Stimulated activated CD8-positive, alpha-beta memory T cell treated with anti-CD3 and anti-CD28 coated beads, Interleukin-15, amount 100 ng/mL, for 48 hours (primary cell): ENCODE measurements at regions not wholly inside any gene's neighbourhood (a gene's known extent, or its start where the extent isn't known, plus 50 kb on each side); places are given as distances from the start of the nearest gene placed in this dataset.

Source experiments
- DNase-seq, 2 donors: peaks; one replicate each; pipeline ENCODE4 v3.0.0-alpha.2; 2020; ENCODE audit warnings: low read depth in 2 of 2

DNA sequence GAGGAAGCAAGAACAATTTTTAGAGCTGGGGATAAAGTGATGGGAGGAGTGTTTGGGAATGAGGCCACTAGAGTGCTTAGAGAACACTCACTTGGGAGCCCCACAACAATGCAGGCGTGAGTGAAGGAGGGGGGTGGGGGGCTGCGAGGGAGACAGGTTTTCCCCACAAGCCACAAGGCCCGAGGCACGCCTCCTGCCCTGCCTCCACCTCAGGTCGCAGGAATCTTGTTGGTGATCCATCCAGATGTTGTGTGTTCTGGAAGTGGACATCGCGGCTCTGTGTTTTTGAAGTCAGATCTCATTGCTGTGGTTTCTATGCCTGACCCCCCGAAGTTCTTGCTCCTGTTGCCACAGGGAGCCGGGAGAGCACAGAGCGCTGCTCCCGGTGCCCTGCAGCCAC is 178.0 kb upstream of the BMPER start:
- no peak for DNase-seq

DNA sequence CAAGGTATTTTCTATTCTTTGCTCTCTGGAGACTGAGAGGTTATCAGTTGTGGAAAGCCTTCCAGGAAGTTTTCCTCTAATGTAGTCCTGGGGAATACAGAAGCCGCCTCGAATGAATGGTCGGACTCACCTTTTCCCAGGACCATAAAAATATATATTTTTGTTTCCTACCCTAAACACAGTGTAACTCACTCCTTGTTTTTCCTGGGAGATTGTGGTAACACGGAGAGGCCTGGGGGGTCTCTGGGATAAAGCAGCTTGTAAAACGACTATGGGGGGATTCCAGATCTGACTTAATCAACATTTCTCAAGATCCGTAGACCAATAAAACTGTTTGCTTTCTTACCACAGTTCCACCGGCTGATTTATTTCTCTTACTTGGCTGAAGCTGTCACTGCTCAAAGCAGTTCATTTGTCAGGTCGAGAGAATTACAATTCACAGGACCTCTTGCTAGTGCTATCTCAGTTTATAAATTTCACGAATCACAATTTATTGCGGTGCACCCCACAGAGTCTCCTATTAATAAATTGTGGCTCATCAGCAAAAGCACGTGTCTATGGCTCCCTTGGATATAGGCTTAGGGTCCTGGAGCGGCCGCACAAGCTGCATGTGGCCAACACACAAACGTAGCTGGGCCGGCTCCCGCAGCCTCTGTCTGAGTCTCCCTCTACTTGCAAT is 176.3 kb upstream of the BMPER start:
- DNase-seq = no peak

DNA sequence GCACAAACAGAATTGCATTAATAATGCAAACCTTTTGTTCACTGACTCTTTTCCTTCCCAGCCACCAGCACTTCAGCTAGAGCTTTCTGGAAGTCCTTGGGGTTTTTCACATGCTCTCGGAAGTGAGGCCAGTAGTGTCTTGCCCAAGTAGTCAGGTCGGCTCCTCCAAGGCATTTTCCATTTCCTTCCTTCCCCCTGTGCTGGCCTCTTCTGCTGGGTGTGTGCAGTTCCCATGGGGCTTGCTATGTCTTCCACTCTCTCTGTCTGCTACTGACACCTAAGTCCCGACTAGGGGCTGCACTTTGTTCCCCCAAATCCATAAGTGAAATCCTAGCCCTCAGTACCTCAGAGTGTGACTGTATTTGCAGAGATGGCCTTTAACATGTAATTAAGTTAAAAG is 175.6 kb upstream of the BMPER start:
- DNase-seq = no peak

DNA sequence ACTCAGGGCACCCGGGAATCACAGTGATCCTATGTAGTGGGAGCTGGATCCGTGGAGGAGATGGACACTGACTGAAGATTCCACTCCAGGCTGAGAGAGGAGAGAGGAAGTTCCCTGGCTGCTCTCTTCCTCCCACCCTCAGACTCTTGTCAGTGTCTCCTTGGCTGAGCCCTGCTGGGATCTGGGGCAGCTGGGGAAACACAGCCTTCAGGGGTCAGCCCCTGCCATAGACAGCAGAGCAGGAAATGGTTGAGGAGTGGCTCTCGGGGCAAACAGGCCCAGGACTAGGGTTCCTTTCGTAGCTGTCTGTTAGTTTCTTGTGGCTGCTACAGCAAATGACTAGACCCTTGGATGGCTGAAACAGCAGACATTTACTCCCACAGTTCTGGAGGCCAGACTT is 174.4 kb upstream of the BMPER start:
- DNase-seq = no peak

DNA sequence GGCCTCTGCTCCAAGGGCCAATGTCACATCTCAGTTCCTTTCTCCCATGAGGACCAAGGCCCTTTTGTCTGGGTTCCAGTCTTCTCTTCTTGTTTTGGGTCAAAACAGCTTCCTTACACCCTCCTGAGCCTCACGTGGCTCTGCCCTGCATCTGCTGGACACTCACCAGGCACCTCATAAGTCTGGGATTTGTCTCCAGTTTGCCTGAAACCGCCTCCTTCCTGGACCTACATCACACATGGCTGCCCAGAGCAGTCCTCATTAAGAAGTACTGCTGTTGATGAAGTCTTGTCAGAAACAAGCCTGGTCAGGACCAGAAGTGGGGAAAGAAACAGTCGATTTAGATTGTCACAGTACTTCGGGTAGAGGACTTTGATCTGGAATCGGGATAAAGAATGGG is 173.4 kb upstream of the BMPER start:
- DNase-seq = no peak

DNA sequence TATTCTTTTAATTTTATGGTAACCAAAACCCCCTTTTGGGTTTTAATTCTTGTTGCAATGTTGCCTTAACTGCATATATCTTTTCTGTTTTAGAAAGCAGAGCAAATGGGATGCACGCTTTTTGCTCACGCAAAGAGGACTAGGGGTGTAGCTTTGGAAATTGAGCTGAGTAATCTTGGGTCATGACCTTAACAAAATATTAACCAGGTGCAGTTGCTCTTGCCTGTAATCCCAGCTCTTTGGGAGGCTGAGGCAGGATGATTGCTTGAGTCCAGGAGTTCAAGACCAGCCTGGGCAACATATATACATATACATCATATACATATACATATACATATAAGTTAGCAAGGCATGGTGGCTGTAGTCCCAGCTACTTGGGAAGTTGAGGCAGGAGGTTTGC is 172.9 kb upstream of the BMPER start:
- no peak for DNase-seq

DNA sequence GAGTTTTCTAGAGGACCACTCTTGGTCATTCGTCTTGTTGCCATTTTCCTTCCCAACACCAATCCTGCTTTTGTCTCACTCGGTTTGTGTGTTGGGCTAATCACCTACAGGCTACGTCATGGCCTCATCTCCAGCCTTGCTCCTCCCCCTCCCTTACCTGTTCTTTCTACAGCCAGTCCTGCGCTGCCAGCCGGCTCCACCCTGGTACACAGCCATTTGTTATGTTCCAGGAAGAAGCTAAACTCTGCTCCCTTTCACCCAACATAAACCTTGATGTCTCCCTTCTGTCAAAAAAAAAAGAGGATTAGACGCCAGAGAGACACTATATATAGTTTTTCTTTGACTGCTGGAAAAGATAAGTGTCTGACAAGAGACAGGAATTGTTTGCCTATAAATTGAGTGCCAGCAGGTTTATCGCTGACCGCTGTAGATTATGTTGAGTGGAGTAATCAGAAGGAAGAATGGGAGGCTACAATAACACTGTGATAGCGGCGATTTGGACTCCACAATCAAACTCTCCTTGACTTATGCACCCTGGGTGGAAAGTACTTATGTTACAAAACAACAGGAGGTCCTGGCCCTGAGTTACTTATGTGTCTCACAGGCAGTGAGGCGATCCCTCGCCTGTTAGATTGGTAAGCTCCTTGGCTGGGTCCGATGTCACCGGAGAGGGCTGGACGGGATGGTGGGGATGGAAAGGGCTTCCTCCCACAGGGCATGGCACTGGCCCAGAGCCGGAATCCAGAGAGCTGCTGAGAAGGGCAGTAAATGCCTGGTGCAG is 171.3 kb upstream of the BMPER start:
- DNase-seq = no peak

DNA sequence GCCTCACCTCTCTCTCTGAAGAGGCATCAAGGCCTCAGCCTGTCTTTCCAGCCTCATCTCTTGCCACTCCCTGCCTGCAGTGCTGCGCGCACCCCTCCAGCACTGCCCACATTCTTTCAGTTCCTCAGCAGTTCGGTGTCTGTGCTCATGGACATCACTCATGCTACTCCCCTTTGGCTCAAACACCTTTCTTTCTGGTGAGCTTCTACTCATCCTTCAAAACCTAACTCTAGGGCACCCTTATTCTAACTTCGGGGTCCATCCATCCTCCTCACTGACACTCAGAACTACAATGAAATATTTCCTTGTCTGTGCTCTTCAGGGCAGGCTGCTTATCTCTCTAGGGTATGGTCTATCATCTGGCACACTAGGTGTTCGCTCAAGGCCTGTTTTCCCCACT is 169.9 kb upstream of the BMPER start:
- DNase-seq = no peak

DNA sequence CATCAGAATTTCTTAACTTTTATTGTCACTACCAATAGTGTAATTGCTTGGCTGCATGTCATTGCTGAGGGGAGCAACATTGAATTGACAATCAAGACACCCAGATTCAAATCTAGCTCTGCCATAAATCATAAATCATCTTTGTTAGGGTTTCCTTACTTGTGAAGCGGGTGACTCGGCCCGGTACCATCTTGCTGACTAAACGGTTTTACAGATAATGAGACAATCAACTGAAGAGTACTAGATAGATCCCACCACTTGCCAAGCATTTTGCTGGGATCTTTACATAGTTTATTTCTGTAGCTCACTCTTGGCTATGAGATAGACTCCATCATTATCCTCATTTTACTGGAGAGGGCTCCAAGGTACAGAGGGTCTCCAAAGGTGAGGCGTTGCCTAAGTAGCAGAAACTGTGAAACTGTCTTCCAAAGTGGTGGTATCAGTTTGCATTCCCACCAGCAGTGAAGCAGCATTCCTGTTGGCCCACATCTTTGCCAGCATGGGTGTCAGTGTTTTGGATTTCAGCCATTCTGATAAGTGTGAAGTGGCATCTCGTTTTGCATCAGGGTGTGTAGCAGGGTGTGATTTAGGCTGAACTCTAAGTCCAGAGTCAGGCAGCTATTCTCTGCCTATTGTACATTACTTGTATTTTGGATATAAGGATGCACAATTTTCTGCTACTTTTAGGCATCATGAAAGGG is 168.7 kb upstream of the BMPER start:
- DNase-seq = no peak

DNA sequence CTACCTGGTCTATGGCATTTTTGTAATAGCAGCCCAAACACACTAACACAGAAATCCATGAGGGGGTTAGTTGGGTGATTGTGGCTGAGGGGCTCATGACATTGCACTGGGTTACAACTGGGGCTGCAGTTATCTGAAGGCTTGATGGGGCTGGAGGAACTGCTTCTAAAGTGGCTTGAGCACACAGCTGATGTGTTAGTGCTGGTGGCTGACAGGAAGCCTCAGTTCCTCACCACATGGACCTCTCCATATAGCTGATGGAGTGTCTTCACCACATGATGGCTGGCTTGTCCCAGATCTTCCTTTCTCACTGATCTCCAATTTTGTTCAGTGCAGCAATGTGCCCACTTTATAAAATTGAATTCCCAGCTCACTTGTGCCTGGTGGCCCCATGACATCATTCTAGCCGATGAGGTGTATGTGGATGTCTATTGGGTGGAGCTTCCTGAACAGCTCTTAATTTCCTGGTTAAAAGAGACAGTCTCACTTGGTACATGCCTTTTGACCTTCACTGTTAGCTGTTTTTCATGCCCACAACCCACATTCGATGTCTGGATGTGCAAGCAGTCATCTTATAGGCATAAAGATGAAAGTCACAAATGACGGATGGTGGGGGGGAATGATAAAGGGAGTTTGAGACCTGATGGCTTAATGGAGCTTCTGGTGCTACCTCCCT is 166.9 kb upstream of the BMPER start:
- no peak for DNase-seq

DNA sequence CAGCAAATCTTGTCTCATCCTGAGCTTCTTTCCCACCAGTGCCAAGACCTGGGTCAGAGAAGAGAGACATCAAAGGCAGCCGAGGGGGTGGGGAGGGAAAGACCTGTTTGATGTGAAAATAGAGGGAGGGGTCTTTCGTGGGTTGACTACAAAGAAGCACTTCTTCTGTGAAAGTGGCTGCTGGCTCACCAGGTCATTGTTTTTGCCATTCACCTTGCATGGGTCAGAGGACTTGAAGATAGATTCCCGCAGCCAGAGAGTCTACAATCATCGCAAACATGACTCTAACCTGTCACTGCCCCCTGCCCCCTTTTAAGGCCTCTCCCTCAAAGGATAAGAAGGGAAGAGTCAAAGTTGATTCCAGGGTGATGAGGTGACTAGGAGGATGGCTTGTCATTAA is 166.1 kb upstream of the BMPER start:
- no peak for DNase-seq

DNA sequence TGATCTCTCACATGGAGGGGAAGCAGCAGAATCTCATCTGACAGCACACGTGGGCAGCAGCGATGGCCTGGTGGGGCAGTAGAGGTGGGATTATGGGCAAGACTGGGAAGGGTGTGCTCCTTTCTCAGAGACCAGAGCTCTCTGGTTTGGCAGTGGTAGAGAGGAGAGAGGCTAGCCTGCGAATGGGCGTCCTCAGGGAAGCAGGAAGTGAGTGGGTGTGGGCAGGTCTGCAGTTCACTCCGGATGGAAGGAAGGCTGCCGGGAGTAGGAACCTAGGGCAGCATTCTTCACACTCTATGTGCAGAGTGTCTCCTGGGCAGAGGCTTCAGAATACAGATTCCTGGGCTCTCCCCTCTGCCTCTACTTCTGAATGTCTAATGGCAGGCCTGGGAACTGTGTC is 162.8 kb upstream of the BMPER start:
- no peak for DNase-seq

DNA sequence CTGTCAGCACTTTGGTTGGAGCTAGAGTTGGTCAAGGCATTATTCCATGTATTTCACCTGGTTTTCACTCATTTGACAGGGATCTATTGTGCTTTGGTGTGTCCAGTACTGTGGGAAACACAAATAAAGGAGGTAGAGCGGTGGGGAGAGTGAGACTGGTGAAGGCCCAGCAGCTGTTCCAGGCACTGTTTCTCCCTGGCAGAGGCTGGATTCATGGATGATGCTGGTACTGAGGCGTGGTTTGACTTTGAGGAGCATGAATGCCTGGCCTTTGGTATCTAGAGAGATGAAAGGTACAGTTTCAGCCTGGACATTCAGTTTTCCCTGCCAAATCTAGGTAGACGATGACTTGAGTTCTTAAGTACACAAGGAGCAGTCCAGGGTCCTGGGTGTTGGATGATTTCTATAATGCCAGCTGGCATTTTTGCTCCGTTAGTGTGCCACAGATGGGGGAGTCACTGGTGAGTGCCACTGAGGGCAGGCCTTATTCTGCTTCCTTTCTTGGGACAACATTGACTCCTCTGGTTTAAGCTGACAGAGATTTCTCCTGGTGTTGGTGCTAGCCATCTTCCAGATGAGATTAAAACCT is 162.2 kb upstream of the BMPER start:
- no peak for DNase-seq

DNA sequence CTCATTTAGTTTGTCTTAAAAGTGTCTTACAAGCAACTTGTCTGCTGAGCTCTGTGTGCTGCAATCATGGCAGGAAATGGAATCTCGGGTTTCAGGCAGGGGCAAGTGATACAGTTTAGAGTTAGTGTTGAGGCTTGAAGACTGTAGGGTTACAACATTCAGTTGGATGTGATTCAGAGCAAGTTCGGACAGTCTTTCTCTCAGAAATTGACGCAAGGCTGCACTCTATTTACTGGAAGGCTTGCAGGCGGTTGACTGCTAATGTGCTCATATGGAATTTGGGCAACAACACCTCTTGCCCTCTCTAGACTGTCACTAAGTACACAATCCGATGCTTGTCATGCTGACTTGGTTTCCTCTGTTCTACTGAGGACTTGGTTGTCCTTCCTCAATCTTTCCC is 161.7 kb upstream of the BMPER start:
- no peak for DNase-seq

DNA sequence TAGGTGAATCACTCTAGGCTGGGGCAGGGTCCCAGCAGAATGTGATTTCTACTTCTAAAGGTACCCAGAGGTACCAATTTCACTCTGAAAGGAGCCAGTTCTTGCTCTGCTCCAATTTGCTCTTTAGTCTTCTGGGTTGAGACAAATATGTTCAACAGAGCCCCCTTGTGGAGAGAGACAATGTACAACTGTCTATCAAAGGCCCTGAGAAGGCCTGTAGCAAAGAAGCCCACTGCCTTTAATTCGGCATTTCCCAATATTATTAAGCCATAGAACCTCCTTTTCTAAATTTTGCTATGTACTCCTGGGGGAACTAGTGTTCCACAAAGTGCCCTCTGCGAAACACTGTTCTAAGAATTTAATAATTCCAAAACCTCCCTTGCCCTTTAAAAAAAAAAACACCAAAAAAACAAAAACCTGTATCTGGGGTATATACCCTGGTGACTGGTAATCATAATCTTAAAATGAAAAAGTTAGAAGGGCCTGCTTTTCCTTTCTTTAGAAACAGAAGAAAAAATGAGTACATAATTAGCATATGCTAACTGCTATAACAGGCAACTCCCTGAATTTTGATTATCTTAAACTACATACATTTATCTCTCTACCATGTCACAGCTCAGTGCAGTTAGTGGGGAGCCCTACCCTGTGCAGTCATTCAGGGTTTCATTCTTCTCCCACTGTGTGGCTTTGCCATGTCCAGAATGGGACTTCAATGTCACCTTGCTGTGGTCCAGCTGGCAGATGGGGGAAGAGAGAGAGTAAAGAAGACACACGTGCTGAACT is 160.9 kb upstream of the BMPER start:
- DNase-seq = no peak

DNA sequence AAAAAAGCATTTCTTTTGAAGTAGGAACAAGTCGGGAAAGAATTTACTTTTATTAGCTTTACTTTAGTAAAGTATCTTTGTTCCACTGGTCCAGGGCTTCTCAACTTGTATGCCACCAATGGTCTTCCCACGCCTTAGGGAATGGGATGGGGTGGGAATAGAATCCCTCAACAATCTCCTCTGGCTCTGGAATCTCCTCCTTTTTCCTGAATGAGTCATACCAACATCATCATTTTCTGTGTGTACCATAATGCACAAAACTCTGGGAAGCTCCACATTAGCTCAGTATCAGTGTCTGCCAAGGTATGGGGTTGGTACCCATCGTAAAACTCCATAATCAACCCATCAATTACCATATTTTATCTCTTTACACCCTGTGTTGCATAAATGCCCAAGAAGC is 159.4 kb upstream of the BMPER start:
- DNase-seq = no peak

DNA sequence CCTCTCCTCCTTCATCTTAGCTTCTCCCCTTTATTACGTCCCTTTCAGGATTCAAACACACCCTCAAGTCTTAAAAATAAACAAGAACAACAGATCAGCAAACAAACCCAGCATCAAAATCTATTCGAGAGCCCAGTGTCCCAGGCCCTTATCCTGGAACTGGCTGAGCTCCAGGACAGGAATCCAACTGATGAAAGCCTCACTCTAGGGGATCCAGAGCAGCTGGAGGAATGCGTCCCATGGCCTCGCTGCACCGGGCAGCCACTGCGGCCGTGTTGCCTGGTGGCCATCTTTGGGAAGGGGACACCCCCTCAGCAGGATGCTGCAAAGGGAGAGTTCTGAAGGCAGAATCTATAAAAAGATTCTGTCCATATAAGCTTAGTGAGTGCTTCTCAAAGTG is 156.5 kb upstream of the BMPER start:
- no peak for DNase-seq

DNA sequence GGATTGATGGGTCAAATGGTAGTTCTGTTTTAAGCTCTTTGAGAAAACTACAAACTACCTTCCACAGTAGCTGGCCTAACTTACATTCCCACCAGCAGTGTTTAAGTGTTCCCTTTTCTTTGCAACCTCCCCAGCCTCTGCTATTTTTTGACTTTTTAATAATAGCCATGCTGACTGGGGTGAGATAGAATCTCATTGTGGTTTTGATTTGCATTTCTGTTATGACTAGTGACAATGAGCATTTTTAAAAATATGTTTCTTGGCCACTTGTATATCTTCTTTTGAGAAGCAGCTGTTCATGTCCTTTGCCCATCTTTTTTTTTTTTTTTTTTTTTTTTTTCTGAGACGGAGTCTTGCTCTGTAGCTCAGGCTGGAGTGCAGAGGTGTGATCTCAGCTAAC is 155.2 kb upstream of the BMPER start:
- no peak for DNase-seq

DNA sequence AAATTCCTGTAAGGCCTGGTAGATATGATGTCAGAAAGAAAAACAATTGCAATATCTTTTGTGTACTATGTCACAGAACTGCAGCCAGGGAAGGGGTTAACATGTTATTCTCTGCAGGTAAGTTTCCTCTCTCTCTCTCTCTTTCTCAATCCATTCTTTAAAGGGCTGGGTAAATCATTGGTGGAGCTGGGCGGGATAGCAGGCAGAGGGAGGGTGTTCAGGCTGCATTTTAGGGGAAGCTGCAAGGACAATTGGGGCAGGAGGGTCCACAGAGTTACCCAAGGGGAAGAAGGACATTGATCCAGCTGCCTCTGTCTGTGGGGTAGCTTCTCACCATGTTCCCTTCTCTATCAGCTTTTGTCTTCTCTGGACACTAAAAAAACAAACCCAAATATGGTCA is 153.9 kb upstream of the BMPER start:
- DNase-seq = no peak

DNA sequence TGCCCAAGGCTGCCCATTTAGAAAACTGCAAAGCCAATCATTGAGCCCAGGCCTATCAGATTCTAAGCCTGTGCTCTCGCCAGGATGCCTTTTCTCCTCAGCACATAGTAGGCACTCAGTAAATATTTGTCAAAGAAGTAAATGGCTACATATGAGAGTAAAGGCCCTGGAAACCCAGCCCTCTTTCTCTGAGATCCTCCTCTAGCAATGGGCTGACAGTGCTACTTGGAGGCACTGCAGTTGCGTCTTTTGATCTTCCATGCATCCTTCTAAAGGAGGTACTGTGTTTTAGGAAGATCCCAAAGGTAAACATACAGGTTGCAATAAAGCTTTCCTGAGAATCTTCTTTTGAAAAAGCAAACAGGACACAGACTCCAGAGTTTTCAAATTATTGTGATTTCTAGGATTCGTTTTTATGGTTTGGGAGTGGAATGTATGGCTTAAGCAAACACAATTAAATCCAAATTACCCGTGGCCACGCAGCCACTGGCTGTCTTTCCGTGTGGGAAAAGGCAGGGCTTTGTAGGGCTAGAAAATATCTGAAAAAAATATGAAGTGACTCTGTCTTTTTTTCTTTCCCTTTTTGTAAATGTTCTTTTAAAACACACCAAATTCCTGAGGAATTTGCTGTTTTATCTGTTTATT is 151.3 kb upstream of the BMPER start:
- no peak for DNase-seq
